ENCODE measurements at regions not wholly inside any gene's neighbourhood (a gene's known extent, or its start where the extent isn't known, plus 50 kb on each side); places are given as distances from the start of the nearest gene placed in this dataset.
"Not testable (repeated sequence)": the region's sequence is repeated elsewhere in the genome, so short reads cannot be mapped to it uniquely, and the experiment has no call there.

GRCh38 chr6:167748046-167748445 is 78.7 kb upstream of the AFDN start:
- no peaks in the 10 kb centered on the region for H4K20me1 ChIP-seq (ENCODE audit: insufficient read depth, low read depth, low read length)
- H2AFZ ChIP-seq (ENCODE audit: low read length): no peak overlapping the region
- H3K27me3 ChIP-seq (ENCODE audit: low read length): no peaks in the 10 kb centered on the region
- DNase-seq: no peak
- H3K79me2 ChIP-seq (ENCODE audit: low read length): no peaks in the 10 kb centered on the region
- H3K27ac ChIP-seq (ENCODE audit: low read length): no peak overlapping the region
- H3K4me2 ChIP-seq (ENCODE audit: low read depth, low read length, poor library complexity, severe bottlenecking): no peak overlapping the region
- H3K4me3 ChIP-seq (ENCODE audit: low read length): no peak overlapping the region
- H3K9me2 ChIP-seq (replicated peaks; ENCODE audit: insufficient read depth, low read length): no peaks in the 10 kb centered on the region
- H3K9ac ChIP-seq (ENCODE audit: low read length): no peak overlapping the region
- no peaks in the 10 kb centered on the region for H3K4me1 ChIP-seq (ENCODE audit: low read length)
- H3K36me3 ChIP-seq (ENCODE audit: insufficient read depth, low read length): no peaks in the 10 kb centered on the region
- H3K9me3 ChIP-seq (ENCODE audit: low read length): no peaks in the 10 kb centered on the region

GRCh38 chr6:167748458-167749379 is 78.0 kb upstream of the AFDN start:
- no peak overlapping the region for H3K4me3 ChIP-seq (ENCODE audit: low read length)
- no peaks in the 10 kb centered on the region for H3K9me3 ChIP-seq (ENCODE audit: low read length)
- no peaks in the 10 kb centered on the region for H4K20me1 ChIP-seq (ENCODE audit: insufficient read depth, low read depth, low read length)
- H3K79me2 ChIP-seq (ENCODE audit: low read length): no peaks in the 10 kb centered on the region
- DNase-seq: no peak
- no peak overlapping the region for H3K9ac ChIP-seq (ENCODE audit: low read length)
- H3K9me2 ChIP-seq (replicated peaks; ENCODE audit: insufficient read depth, low read length): no peaks in the 10 kb centered on the region
- no peak overlapping the region for H3K4me2 ChIP-seq (ENCODE audit: low read depth, low read length, poor library complexity, severe bottlenecking)
- H3K36me3 ChIP-seq (ENCODE audit: insufficient read depth, low read length): no peaks in the 10 kb centered on the region
- no peak overlapping the region for H3K27ac ChIP-seq (ENCODE audit: low read length)
- H3K27me3 ChIP-seq (ENCODE audit: low read length): no peaks in the 10 kb centered on the region
- no peaks in the 10 kb centered on the region for H3K4me1 ChIP-seq (ENCODE audit: low read length)
- no peak overlapping the region for H2AFZ ChIP-seq (ENCODE audit: low read length)

GRCh38 chr6:167750956-167751358 is 75.8 kb upstream of the AFDN start:
- no peak overlapping the region for H2AFZ ChIP-seq (ENCODE audit: low read length)
- H3K9me2 ChIP-seq (replicated peaks; ENCODE audit: insufficient read depth, low read length): no peaks in the 10 kb centered on the region
- H3K4me2 ChIP-seq (ENCODE audit: low read depth, low read length, poor library complexity, severe bottlenecking): no peak overlapping the region
- no peaks in the 10 kb centered on the region for H3K27me3 ChIP-seq (ENCODE audit: low read length)
- H3K9me3 ChIP-seq (ENCODE audit: low read length): no peaks in the 10 kb centered on the region
- H3K27ac ChIP-seq (ENCODE audit: low read length): no peak overlapping the region
- no peaks in the 10 kb centered on the region for H3K36me3 ChIP-seq (ENCODE audit: insufficient read depth, low read length)
- no peak for DNase-seq
- H3K9ac ChIP-seq (ENCODE audit: low read length): no peak overlapping the region
- no peaks in the 10 kb centered on the region for H3K4me1 ChIP-seq (ENCODE audit: low read length)
- H3K79me2 ChIP-seq (ENCODE audit: low read length): no peaks in the 10 kb centered on the region
- H3K4me3 ChIP-seq (ENCODE audit: low read length): no peak overlapping the region
- H4K20me1 ChIP-seq (ENCODE audit: insufficient read depth, low read depth, low read length): no peaks in the 10 kb centered on the region

- no peak overlapping the region for H3K27ac ChIP-seq (ENCODE audit: low read length)
- no peak for DNase-seq
- no peak overlapping the region for H3K4me2 ChIP-seq (ENCODE audit: low read depth, low read length, poor library complexity, severe bottlenecking)
- H3K9me3 ChIP-seq (ENCODE audit: low read length): no peaks in the 10 kb centered on the region
- H3K9me2 ChIP-seq (replicated peaks; ENCODE audit: insufficient read depth, low read length): no peaks in the 10 kb centered on the region
- no peak overlapping the region for H3K9ac ChIP-seq (ENCODE audit: low read length)
- no peaks in the 10 kb centered on the region for H3K36me3 ChIP-seq (ENCODE audit: insufficient read depth, low read length)
- no peak overlapping the region for H2AFZ ChIP-seq (ENCODE audit: low read length)
- H4K20me1 ChIP-seq (ENCODE audit: insufficient read depth, low read depth, low read length): no peaks in the 10 kb centered on the region
- no peak overlapping the region for H3K4me3 ChIP-seq (ENCODE audit: low read length)
- H3K4me1 ChIP-seq (ENCODE audit: low read length): no peaks in the 10 kb centered on the region
- no peaks in the 10 kb centered on the region for H3K27me3 ChIP-seq (ENCODE audit: low read length)
- no peaks in the 10 kb centered on the region for H3K79me2 ChIP-seq (ENCODE audit: low read length)
Observed at GRCh38 chr6:167751579-167752115, 75.1 kb upstream of the AFDN start.

DNA sequence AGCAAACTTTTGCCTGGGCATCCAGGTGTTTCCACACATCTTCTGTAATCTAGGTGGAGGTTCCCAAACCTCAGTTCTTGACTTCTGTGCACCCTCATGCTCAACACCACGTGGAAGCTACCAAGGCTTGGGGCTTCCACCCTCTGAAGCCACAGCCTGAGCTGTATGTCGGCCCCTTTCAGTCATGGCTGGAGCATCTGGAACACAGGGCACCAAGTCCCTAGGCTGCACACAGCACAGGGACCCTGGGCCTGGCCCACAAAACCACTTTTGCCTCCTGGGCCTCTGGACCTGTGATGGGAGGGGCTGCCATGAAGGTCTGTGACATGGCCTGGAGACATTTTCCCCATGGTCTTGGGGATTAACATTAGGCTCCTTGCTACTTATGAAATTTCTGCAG is 73.4 kb upstream of the AFDN start:
- not testable (repeated sequence) for DNase-seq

GRCh38 chr6:167754691-167755090 is 72.0 kb upstream of the AFDN start:
- Histone ChIP-seq H4K20me1 (ENCODE audit: insufficient read depth, low read depth, low read length) (no peaks in the 10 kb centered on the region), H3K9me3 (ENCODE audit: low read length) (no peaks in the 10 kb centered on the region), H3K27ac (ENCODE audit: low read length) (no peak overlapping the region), H3K27me3 (ENCODE audit: low read length) (no peaks in the 10 kb centered on the region), H3K4me2 (ENCODE audit: low read depth, low read length, poor library complexity, severe bottlenecking) (no peak overlapping the region), H3K9ac (ENCODE audit: low read length) (no peak overlapping the region), H3K36me3 (ENCODE audit: insufficient read depth, low read length) (no peaks in the 10 kb centered on the region), H3K9me2 (replicated peaks; ENCODE audit: insufficient read depth, low read length) (no peaks in the 10 kb centered on the region), H3K79me2 (ENCODE audit: low read length) (no peaks in the 10 kb centered on the region), H3K4me3 (ENCODE audit: low read length) (no peak overlapping the region), H2AFZ (ENCODE audit: low read length) (no peak overlapping the region), H3K4me1 (ENCODE audit: low read length) (no peaks in the 10 kb centered on the region)
- DNase-seq: no peak

More for the DNA sequence above, 73.4 kb upstream of the AFDN start:
- H3K4me2 ChIP-seq (ENCODE audit: low read depth, low read length, poor library complexity, severe bottlenecking); H3K9me2 ChIP-seq (replicated peaks; ENCODE audit: insufficient read depth, low read length); H3K9ac ChIP-seq (ENCODE audit: low read length); H3K4me3 ChIP-seq (ENCODE audit: low read length); H3K4me1 ChIP-seq (ENCODE audit: low read length); H3K27me3 ChIP-seq (ENCODE audit: low read length); H2AFZ ChIP-seq (ENCODE audit: low read length); H3K36me3 ChIP-seq (ENCODE audit: insufficient read depth, low read length); H3K9me3 ChIP-seq (ENCODE audit: low read length); H3K27ac ChIP-seq (ENCODE audit: low read length); H4K20me1 ChIP-seq (ENCODE audit: insufficient read depth, low read depth, low read length); H3K79me2 ChIP-seq (ENCODE audit: low read length): not testable (repeated sequence)

- Histone ChIP-seq H3K27ac (ENCODE audit: low read length) (no peak overlapping the region), H3K79me2 (ENCODE audit: low read length) (no peaks in the 10 kb centered on the region), H3K9me3 (ENCODE audit: low read length) (no peaks in the 10 kb centered on the region), H3K9ac (ENCODE audit: low read length) (no peak overlapping the region), H3K4me2 (ENCODE audit: low read depth, low read length, poor library complexity, severe bottlenecking) (no peak overlapping the region), H3K36me3 (ENCODE audit: insufficient read depth, low read length) (no peaks in the 10 kb centered on the region), H4K20me1 (ENCODE audit: insufficient read depth, low read depth, low read length) (no peaks in the 10 kb centered on the region), H3K27me3 (ENCODE audit: low read length) (no peaks in the 10 kb centered on the region), H2AFZ (ENCODE audit: low read length) (no peak overlapping the region), H3K4me1 (ENCODE audit: low read length) (no peaks in the 10 kb centered on the region), H3K4me3 (ENCODE audit: low read length) (no peak overlapping the region), H3K9me2 (replicated peaks; ENCODE audit: insufficient read depth, low read length) (no peaks in the 10 kb centered on the region)
- no peak for DNase-seq
Observed at GRCh38 chr6:167755461-167755860, 71.2 kb upstream of the AFDN start.

DNA sequence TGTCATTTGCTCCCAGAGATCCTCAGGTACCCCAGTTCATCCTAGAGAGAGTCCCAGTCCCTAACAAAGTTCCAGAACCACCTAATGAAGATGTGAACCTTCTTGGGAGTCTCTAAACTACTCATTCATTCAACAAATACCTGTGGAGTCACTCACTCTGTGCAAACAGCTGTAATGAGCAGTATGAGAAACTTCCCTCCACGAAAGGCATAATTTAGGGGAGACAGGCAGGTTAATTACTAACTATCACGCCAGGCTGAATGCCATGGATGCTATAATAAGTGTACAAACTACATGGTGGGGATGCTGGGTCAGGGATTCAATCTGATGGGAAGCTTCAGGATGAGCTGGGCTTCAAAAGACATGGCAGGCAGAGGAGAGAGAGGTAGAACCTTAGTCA is 70.1 kb upstream of the AFDN start:
- H3K4me3 ChIP-seq (ENCODE audit: low read length): no peak overlapping the region
- no peaks in the 10 kb centered on the region for H4K20me1 ChIP-seq (ENCODE audit: insufficient read depth, low read depth, low read length)
- H3K9me3 ChIP-seq (ENCODE audit: low read length): no peaks in the 10 kb centered on the region
- no peak overlapping the region for H3K4me2 ChIP-seq (ENCODE audit: low read depth, low read length, poor library complexity, severe bottlenecking)
- no peak overlapping the region for H3K9ac ChIP-seq (ENCODE audit: low read length)
- DNase-seq: no peak
- no peaks in the 10 kb centered on the region for H3K27me3 ChIP-seq (ENCODE audit: low read length)
- no peak overlapping the region for H2AFZ ChIP-seq (ENCODE audit: low read length)
- H3K27ac ChIP-seq (ENCODE audit: low read length): no peak overlapping the region
- no peaks in the 10 kb centered on the region for H3K36me3 ChIP-seq (ENCODE audit: insufficient read depth, low read length)
- no peaks in the 10 kb centered on the region for H3K9me2 ChIP-seq (replicated peaks; ENCODE audit: insufficient read depth, low read length)
- no peaks in the 10 kb centered on the region for H3K79me2 ChIP-seq (ENCODE audit: low read length)
- no peaks in the 10 kb centered on the region for H3K4me1 ChIP-seq (ENCODE audit: low read length)

All from Karpas-422 (cell line).